Astrocyte of the hippocampus (primary cell): ENCODE measurements at regions not wholly inside any gene's neighbourhood (a gene's known extent, or its start where the extent isn't known, plus 50 kb on each side); places are given as distances from the start of the nearest gene placed in this dataset.
"Not testable (repeated sequence)": the region's sequence is repeated elsewhere in the genome, so short reads cannot be mapped to it uniquely, and the experiment has no call there.

Experiments used
- DNase-seq: peaks from one replicate; pipeline ENCODE4 v3.0.0; 2011; ENCODE audit warnings: low read depth, low spot score

DNA sequence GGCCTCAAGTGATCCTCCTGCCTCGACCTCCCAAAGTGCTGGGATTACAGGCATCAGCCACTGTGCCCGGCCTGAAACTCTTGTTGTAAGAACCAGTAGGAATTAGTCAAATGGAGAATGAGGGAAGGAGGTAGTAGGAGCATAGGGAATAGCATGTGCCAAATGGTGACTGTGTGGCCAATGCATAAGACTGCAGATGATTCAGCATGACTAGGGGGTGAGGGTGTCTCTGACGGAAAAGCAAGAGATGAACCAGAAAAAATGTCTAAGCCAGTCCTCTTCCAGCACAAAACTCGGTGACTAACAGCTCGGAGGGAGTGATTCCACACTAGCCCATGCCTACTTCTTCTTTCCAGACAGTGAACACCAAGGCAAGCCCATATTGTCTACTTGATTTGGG lies 58.2 kb upstream of the DUSP21 start:
- peak; percentile 36 for DNase-seq

DNA sequence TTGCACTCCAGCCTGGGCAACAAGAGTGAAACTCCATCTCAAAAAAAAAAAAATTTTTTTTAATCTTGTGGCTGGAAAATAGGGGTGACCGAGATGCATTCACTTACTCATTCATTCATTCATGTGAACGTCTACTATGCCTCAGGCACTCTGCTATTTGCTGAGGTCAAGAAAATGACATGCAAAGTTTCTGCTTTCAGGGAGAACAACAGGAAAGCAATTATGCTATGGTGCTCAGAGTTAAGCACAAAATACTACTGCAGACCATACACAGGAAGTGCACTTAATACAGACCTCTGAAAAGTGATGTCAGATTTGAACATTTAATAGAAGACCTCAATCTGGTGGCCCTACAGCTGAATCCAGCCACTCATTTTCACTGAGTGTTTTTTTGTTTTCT lies 59.6 kb upstream of the DUSP21 start:
- DNase-seq: no peak

DNA sequence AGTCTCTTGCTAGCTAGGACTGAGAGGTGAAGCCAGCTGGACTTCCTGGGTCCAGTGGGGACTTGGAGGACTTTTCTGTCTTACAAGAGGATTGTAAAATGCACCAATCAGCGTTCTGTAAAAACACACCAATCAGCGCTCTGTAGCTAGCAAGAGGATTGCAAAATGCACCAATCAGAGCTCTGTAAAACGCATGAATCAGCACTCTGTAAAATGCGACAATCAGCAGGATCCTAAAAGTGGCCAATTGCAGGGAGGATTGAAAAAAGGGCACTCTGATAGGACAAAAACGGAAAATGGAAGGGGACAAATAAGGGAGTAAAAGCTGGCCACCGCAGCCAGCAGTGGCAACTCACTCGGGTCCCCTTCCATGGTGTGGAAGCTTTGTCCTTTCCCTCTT lies 65.6 kb upstream of the DUSP21 start:
- DNase-seq: no peak

DNA sequence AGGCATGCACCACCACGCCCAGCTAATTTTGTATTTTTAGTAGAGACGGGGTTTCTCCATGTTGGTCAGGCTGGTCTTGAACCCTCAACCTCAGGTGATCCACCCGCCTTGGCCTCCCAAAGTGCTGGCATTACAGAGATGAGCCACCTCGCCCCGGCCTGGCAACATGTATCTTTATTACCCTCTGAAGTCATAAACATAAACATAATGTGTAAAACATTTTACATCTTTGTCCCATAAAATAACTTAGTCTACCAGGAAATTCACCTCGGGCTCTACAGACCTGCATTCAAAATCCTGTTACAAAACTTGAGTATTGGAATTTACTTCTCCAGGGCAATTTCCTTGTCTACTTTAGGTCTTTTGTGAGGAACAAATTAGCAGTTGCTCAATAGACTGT lies 68.1 kb upstream of the DUSP21 start:
- DNase-seq: no peak

GRCh38 chrX:44774066-44774465 lies 69.8 kb upstream of the DUSP21 start:
- DNase-seq: not testable (repeated sequence)

- no peak for DNase-seq
These were observed 73.7 kb upstream of the DUSP21 start for GRCh38 chrX:44770121-44770520.

- no peak for DNase-seq
These were observed 76.5 kb upstream of the DUSP21 start for GRCh38 chrX:44767308-44767707.

DNA sequence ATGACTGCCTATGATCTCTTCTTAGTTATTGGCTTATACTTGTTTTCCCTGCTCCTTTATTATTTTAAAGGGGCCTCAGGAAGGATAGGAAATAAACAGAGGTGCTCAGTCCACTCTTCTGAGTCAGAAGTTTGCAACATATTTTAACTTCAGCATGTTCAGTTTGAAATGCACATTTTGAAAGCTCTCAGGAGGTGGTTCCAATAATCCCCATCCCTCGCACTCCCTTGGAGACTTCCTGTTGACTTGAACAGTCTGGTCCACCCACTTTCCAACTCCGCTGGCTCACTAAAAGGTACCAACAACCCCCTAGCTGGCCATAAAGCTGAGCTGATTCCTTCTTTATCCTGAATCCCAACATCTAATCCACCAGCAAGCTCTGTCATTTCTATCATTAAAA lies 78.3 kb upstream of the DUSP21 start:
- DNase-seq: no peak

- peak; percentile 27 for DNase-seq
These were observed 95.9 kb upstream of the DUSP21 start for GRCh38 chrX:44747969-44748368.

GRCh38 chrX:44747317-44747716 lies 96.5 kb upstream of the DUSP21 start:
- DNase-seq: no peak

DNA sequence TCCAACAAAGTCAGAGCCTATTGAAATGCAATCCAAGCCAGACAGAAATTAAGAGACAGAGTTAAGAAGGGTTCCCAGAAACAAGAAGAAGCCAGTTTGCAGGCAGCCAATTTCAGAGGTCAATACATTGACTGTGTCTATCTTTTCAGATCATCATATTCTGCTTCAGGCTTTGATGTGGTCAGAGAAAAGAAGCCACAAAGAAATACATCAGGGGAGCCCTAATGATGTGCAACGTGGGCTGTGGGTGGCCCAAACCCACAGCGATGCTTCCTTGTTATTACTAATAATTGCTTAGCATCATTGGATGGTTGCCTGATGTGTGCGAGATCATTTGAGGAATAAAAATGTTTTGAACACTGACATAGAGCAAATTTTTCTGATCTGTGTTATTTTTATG lies 99.0 kb upstream of the DUSP21 start:
- DNase-seq: no peak

DNA sequence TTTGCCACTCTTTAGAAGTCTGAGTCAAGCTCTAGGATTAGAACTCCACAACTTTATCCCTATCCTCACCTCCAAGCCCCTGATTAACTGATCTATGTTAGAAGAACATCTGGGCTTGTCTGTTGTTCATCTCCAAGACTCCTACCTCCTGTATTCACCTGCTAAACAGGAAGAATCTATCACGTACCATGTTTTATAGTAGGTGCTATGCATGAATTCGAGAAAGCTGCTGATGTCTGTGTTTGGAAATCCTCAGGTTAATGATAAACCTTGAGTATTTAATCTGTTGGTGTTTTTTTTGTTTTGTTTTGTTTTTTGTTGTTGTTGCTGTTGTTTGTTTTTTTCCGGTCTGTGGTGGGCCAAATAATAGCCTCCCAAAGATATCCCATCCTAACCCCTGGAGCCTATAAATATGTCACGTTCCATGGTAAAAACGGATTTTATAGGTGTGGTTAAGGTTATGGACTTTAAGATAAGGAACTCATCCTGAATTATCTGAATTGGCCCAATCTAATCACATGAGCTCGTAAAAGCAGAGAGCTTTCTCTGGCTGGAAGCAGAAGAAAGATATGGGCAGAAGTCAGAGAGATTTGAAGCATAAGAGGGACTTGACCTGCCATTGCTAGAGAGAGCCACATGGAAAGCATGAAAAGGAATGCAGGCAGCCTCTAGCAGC lies 101.2 kb upstream of the DUSP21 start:
- DNase-seq: no peak

GRCh38 chrX:44741859-44742258 lies 102.0 kb upstream of the DUSP21 start:
- not testable (repeated sequence) for DNase-seq

GRCh38 chrX:44741458-44741857 lies 102.4 kb upstream of the DUSP21 start:
- not testable (repeated sequence) for DNase-seq

- no peak for DNase-seq
These were observed 108.3 kb upstream of the DUSP21 start for GRCh38 chrX:44735498-44735897.

GRCh38 chrX:44733931-44734330 lies 109.9 kb upstream of the DUSP21 start:
- no peak for DNase-seq

DNA sequence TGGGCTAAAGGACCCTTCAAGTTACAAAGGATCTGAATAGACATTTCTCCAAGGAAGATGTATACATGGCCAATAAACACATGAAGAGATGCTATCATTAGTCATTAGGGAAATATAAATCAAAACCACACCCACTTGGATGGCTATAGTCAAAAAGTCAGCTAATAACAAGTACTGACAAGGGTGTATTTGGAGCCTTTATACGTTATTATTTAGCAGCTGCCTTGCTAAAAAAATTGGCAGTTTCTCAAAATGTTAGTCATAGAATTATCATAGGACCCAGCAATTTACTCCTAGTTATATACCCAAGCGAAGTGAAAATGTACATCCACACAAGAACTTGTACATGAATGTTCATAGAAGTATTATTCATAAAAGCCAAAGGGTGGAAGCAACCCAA lies 112.7 kb upstream of the DUSP21 start:
- no peak for DNase-seq

- DNase-seq: no peak
These were observed 120.4 kb upstream of the DUSP21 start for GRCh38 chrX:44723426-44723825.

DNA sequence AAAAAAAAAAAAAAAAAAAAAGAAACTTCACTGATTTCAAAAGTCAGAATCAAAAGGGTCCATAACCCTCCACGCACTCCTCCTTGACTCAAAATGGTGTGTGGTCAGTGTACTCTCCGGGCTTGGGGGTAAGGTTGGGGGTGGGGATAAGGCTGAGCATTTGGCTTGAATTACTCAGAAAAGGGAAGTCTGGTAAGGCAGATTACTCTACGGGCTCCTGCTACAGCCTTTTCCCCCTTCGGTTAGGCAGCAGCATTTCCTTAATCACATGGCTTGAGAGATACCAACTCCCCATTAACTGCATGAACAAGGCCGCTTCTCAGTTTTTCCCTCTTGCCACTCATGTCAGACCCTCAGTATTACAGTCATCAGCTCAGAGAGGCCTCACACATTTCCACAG lies 135.4 kb upstream of the DUSP21 start:
- no peak for DNase-seq

- DNase-seq: peak; percentile 23
These were observed 137.8 kb upstream of the DUSP21 start for GRCh38 chrX:44705817-44706551.

- no peak for DNase-seq
These were observed 145.5 kb upstream of the DUSP21 start for GRCh38 chrX:44698357-44698756.

- no peak for DNase-seq
These were observed 150.6 kb upstream of the DUSP21 start for GRCh38 chrX:44693255-44693654.

- no peak for DNase-seq
These were observed 147.5 kb upstream of the FUNDC1 start for GRCh38 chrX:44690129-44690528.
